IMR-90 (cell line): ENCODE measurements at regions not wholly inside any gene's neighbourhood (a gene's known extent, or its start where the extent isn't known, plus 50 kb on each side); places are given as distances from the start of the nearest gene placed in this dataset.
"Not testable (repeated sequence)": the region's sequence is repeated elsewhere in the genome, so short reads cannot be mapped to it uniquely, and the experiment has no call there.

ENCODE experiments used
- ATAC-seq: fragments of 200-7000 bp; cut with Tn5 transposase; 2 replicates; pipeline ENCODE4 v1.9.1; 2020; ENCODE audit warnings: low read depth, mild to moderate bottlenecking, moderate library complexity
- BruUV-seq: library from RNA; stranded (reverse); fragments of 400-500 nt; replicated peaks from 2 replicates; lab custom pipeline; 2021; lab: Mats Ljungman, UMichigan
- CTCF ChIA-PET: fragments of 300-600 bp; formaldehyde crosslinking; extraction: SDS; loops from one replicate; lab custom pipeline; 2021; ENCODE audit warnings: antibody characterized with exemption; lab: Yijun Ruan, JAX
- POLR2A ChIA-PET: fragments of 300-600 bp; sonication (Branson Sonifier 250); formaldehyde crosslinking; loops from one replicate; lab custom pipeline; 2022; ENCODE audit warnings: antibody characterized with exemption; ENCODE audit not compliant: unreplicated experiment; lab: Charles Lee
- DNase-seq: peaks from one replicate; pipeline ENCODE4 v3.0.0; 2013
- H2AFZ ChIP-seq: replicated peaks from 2 replicates; pipeline ENCODE3; 2013; ENCODE audit warnings: low read length, mild to moderate bottlenecking; ENCODE audit not compliant: poor library complexity
- H2AK5ac ChIP-seq: 2 replicates; pipeline ENCODE4 v1.6.1; 2013; ENCODE audit warnings: low read depth, low read length, inconsistent platforms
- H2AK9ac ChIP-seq: replicated peaks from 2 replicates; pipeline ENCODE3; 2013; ENCODE audit warnings: mild to moderate bottlenecking, low read depth, low read length, moderate library complexity; ENCODE audit not compliant: poor library complexity
- H2BK120ac ChIP-seq: 2 replicates; pipeline ENCODE4 v1.6.1; 2013; ENCODE audit warnings: low read depth, low read length, inconsistent platforms
- H2BK15ac ChIP-seq: 3 replicates; pipeline ENCODE4 v1.6.1; 2013; ENCODE audit warnings: low read depth, low read length, inconsistent platforms
- H2BK20ac ChIP-seq: 2 replicates; pipeline ENCODE4 v1.6.1; 2013; ENCODE audit warnings: low read depth, mild to moderate bottlenecking, inconsistent platforms, low read length, moderate library complexity
- H2BK5ac ChIP-seq: 2 replicates; pipeline ENCODE4 v1.6.1; 2013; ENCODE audit warnings: mild to moderate bottlenecking, low read depth, low read length, inconsistent platforms; ENCODE audit not compliant: poor library complexity, severe bottlenecking
- H3K14ac ChIP-seq: replicated peaks from 2 replicates; pipeline ENCODE4 v1.6.1; 2013; ENCODE audit warnings: low read depth, low read length, inconsistent platforms
- H3K18ac ChIP-seq: 2 replicates; pipeline ENCODE4 v1.6.1; 2013; ENCODE audit warnings: low read depth, low read length, control low read depth
- H3K23ac ChIP-seq: 2 replicates; pipeline ENCODE4 v1.6.1; 2013; ENCODE audit warnings: low read depth, low read length, inconsistent platforms
- H3K27ac ChIP-seq: 2 replicates; pipeline ENCODE4 v1.5.1; 2013; ENCODE audit warnings: mild to moderate bottlenecking, control low read depth, low read length; ENCODE audit not compliant: insufficient read depth
- H3K27me3 ChIP-seq: 2 replicates; pipeline ENCODE4 v1.6.1; 2013; ENCODE audit warnings: low read length; ENCODE audit not compliant: control insufficient read depth, insufficient read depth
- H3K36me3 ChIP-seq: 2 replicates; pipeline ENCODE4 v1.6.1; 2013; ENCODE audit warnings: low read length, mixed read lengths; ENCODE audit not compliant: control insufficient read depth, insufficient read depth
- H3K4ac ChIP-seq: 2 replicates; pipeline ENCODE4 v1.6.1; 2013; ENCODE audit warnings: low read depth, low read length, inconsistent platforms
- H3K4me1 ChIP-seq: 2 replicates; pipeline ENCODE4 v1.6.1; 2013; ENCODE audit warnings: low read length, mixed read lengths; ENCODE audit not compliant: control insufficient read depth, insufficient read depth
- H3K4me2 ChIP-seq: 2 replicates; pipeline ENCODE4 v1.6.1; 2013; ENCODE audit warnings: low read depth, mild to moderate bottlenecking, control low read depth, low read length, moderate library complexity
- H3K4me3 ChIP-seq: 2 replicates; pipeline ENCODE4 v1.5.1; 2013; ENCODE audit warnings: low read depth, mild to moderate bottlenecking, control low read depth, low read length, moderate library complexity; ENCODE audit not compliant: insufficient read depth
- H3K56ac ChIP-seq: 2 replicates; pipeline ENCODE4 v1.6.1; 2013; ENCODE audit warnings: low read length, inconsistent platforms; ENCODE audit not compliant: insufficient read depth; ENCODE audit errors: extremely low read depth
- H3K79me1 ChIP-seq, 2 experiments: 2 replicates each; pipeline ENCODE4 v1.6.1; 2013; ENCODE audit warnings: low read length in 2 of 2, inconsistent platforms in 1 of 2, low read depth in 1 of 2
- H3K9ac ChIP-seq: 2 replicates; pipeline ENCODE4 v1.6.1; 2013; ENCODE audit warnings: low read depth, low read length, control low read depth
- H3K9me1 ChIP-seq: 2 replicates; pipeline ENCODE4 v1.6.1; 2013; ENCODE audit warnings: low read length, inconsistent platforms; ENCODE audit not compliant: insufficient read depth
- H3K9me3 ChIP-seq: 2 replicates; pipeline ENCODE4 v1.6.1; 2013; ENCODE audit warnings: low read length; ENCODE audit not compliant: control insufficient read depth, insufficient read depth
- H4K20me1 ChIP-seq: 2 replicates; pipeline ENCODE4 v1.6.1; 2013; ENCODE audit warnings: low read length, inconsistent platforms; ENCODE audit not compliant: insufficient read depth
- H4K5ac ChIP-seq: 2 replicates; pipeline ENCODE4 v1.6.1; 2013; ENCODE audit warnings: mild to moderate bottlenecking, low read depth, low read length, control low read depth
- H4K8ac ChIP-seq, 2 experiments: 2 replicates each; pipeline ENCODE4 v1.6.1; 2013; ENCODE audit warnings: low read depth in 2 of 2, low read length in 2 of 2, control low read depth in 1 of 2, inconsistent platforms in 1 of 2
- H4K91ac ChIP-seq: 2 replicates; pipeline ENCODE4 v1.6.1; 2013; ENCODE audit warnings: low read depth, low read length, inconsistent platforms; ENCODE audit not compliant: insufficient read depth
- CTCF ChIP-seq: conservative IDR thresholded peaks from 2 replicates; pipeline ENCODE4 v1.5.1; 2012; ENCODE audit warnings: mild to moderate bottlenecking, low read depth, low read length, improper control_type of control experiment
- MAFK ChIP-seq: IDR thresholded peaks from 2 replicates; pipeline ENCODE4 v1.6.1; 2012; ENCODE audit warnings: low read depth, low read length, improper control_type of control experiment
- POLR2A ChIP-seq: IDR thresholded peaks from 2 replicates; pipeline ENCODE4 v1.6.1; 2012; ENCODE audit warnings: mild to moderate bottlenecking, low read depth, low read length
- RAD21 ChIP-seq: IDR thresholded peaks from 2 replicates; pipeline ENCODE4 v1.6.1; 2012; ENCODE audit warnings: low read length, improper control_type of control experiment
- USF2 ChIP-seq: fragments of 150-350 bp; IDR thresholded peaks from 2 replicates; pipeline ENCODE4 v1.6.1; 2017; ENCODE audit warnings: mild to moderate bottlenecking, antibody characterized with exemption, low read length, low read depth
- WGBS, 2 experiments: methylation state at CpG; one replicate each; pipeline versions ENCODE4 v1.1.5 to v1.1.7; 2013; ENCODE audit warnings: missing lambda C conversion rate in 2 of 2; ENCODE audit not compliant: insufficient read length in 1 of 2; ENCODE audit errors: extremely low coverage in 2 of 2; 5-methylcytosine and 5-hydroxymethylcytosine counted together
- dilution Hi-C: fragments of 300-500 bp; cut with HindIII; formaldehyde crosslinking; loops from one replicate; pipeline ENCODE4 v1.14.3; 2018; ENCODE audit warnings: low sequenced_read_pairs; ENCODE audit not compliant: unreplicated experiment
- in situ Hi-C: fragments of 300-500 bp; cut with MboI; formaldehyde crosslinking; loops from 3 replicates; pipeline ENCODE4 v1.14.3; 2019; ENCODE audit warnings: low sequenced_read_pairs, inconsistent platforms, mixed read lengths
- intact Hi-C: fragments of 100-400 bp; cut with micrococcal nuclease; formaldehyde crosslinking; loops from 2 replicates; pipeline ENCODE4 v1.10.0; 2022

GRCh38 chrX:93120805-93121204 lies 552.6 kb downstream of the NAP1L3 start:
- H2BK15ac ChIP-seq, result no peak overlapping the region
- H3K9me3 ChIP-seq, result no peaks in the 10 kb centered on the region
- in situ Hi-C loops (no loop called here), intact Hi-C loops (no loop called here), dilution Hi-C loops (no loop called here)
- no peak overlapping the region for H2BK120ac ChIP-seq
- no peak overlapping the region for H3K23ac ChIP-seq
- 44% methylated on average over 2 of the region's 3 CpGs; no CpG with 5 or more reads in 1 of the 2 experiments for WGBS, 2 experiments
- no peaks in the 10 kb centered on the region for H4K20me1 ChIP-seq
- H2BK5ac ChIP-seq, result no peak overlapping the region
- no peak overlapping the region for H4K91ac ChIP-seq
- no peak overlapping the region for H3K9ac ChIP-seq
- H2BK20ac ChIP-seq, result no peak overlapping the region
- H2AFZ ChIP-seq, result no peak overlapping the region
- H3K4me3 ChIP-seq, result no peak overlapping the region
- H4K8ac ChIP-seq, result no peak overlapping the region
- H3K27me3 ChIP-seq, result peaks cover 1% of the 10 kb centered on the region; the same call in 1 of the 2 replicates
- DNase-seq, result no peak
- TF ChIP-seq RAD21 (no peak), USF2 (no peak), MAFK (no peak), CTCF (no peak), POLR2A (no peak)
- no peaks in the 10 kb centered on the region for H3K36me3 ChIP-seq
- H4K5ac ChIP-seq, result no peak overlapping the region
- H3K4me1 ChIP-seq, result no peaks in the 10 kb centered on the region
- H3K79me1 ChIP-seq, result no peaks in the 10 kb centered on the region
- no peak overlapping the region for H3K14ac ChIP-seq
- CTCF ChIA-PET, result no interaction called here
- H3K27ac ChIP-seq, result no peak overlapping the region
- H3K4ac ChIP-seq, result no peak overlapping the region
- no peak overlapping the region for H2AK5ac ChIP-seq
- POLR2A ChIA-PET, result no interaction called here
- H3K18ac ChIP-seq, result no peak overlapping the region
- no peak for ATAC-seq
- BruUV-seq, result no TSS peak
- H2AK9ac ChIP-seq, result no peak overlapping the region
- no peak overlapping the region for H3K4me2 ChIP-seq
- no peak overlapping the region for H3K56ac ChIP-seq
- H3K9me1 ChIP-seq, result no peaks in the 10 kb centered on the region

- H3K9ac ChIP-seq, CTCF ChIA-PET, dilution Hi-C loops, H4K91ac ChIP-seq, H3K9me3 ChIP-seq, intact Hi-C loops, H2BK20ac ChIP-seq, H3K23ac ChIP-seq, H2BK120ac ChIP-seq, H2BK15ac ChIP-seq, H3K4me3 ChIP-seq, H3K4me1 ChIP-seq, H2AFZ ChIP-seq, H3K4ac ChIP-seq, H3K79me1 ChIP-seq, H3K4me2 ChIP-seq, H3K9me1 ChIP-seq, DNase-seq, H2BK5ac ChIP-seq, H3K27me3 ChIP-seq, BruUV-seq, H3K14ac ChIP-seq, ATAC-seq, in situ Hi-C loops, H4K20me1 ChIP-seq, H4K5ac ChIP-seq, H3K56ac ChIP-seq, H3K27ac ChIP-seq, H2AK9ac ChIP-seq, H4K8ac ChIP-seq, H3K18ac ChIP-seq, H3K36me3 ChIP-seq, H2AK5ac ChIP-seq: not testable (repeated sequence)
- no CpG with 5 or more reads among the region's 5 CpGs for WGBS, 2 experiments
- POLR2A ChIA-PET, result interaction anchor here (0.5 kb wide), 1 partner anchor 111 kb away, joined by 8 read pairs; no protein-coding TSS in a partner anchor
Measured at GRCh38 chrX:93103353-93104067, 569.9 kb downstream of the NAP1L3 start.
